Fibroblast of lung (primary cell): ENCODE measurements at regions not wholly inside any gene's neighbourhood (a gene's known extent, or its start where the extent isn't known, plus 50 kb on each side); places are given as distances from the start of the nearest gene placed in this dataset.

Experiments used
- DNase-seq, 2 donors: peaks; one replicate each; pipeline versions ENCODE4 v3.0.0 to v3.0.0-alpha.2; 2010; ENCODE audit warnings: low read depth in 2 of 2
- H2AFZ ChIP-seq: 2 replicates; pipeline ENCODE4 v1.5.1; 2012; ENCODE audit warnings: low read length, control low read depth, inconsistent platforms
- H3K27ac ChIP-seq: 2 replicates; pipeline ENCODE4 v1.5.1; 2011; ENCODE audit warnings: low read length, control low read depth; ENCODE audit not compliant: insufficient read depth
- H3K27me3 ChIP-seq: 2 replicates; pipeline ENCODE4 v1.5.1; 2011; ENCODE audit warnings: mild to moderate bottlenecking, low read length; ENCODE audit not compliant: control insufficient read depth, insufficient read depth
- H3K36me3 ChIP-seq: 2 replicates; pipeline ENCODE4 v1.5.1; 2011; ENCODE audit warnings: low read length; ENCODE audit not compliant: control insufficient read depth, insufficient read depth
- H3K4me1 ChIP-seq: 2 replicates; pipeline ENCODE4 v1.5.1; 2011; ENCODE audit warnings: low read length; ENCODE audit not compliant: control insufficient read depth, insufficient read depth; ENCODE audit errors: extremely low read depth
- H3K4me2 ChIP-seq: 2 replicates; pipeline ENCODE4 v1.5.1; 2011; ENCODE audit warnings: low read length, control low read depth; ENCODE audit not compliant: insufficient read depth; ENCODE audit errors: extremely low read depth
- H3K4me3 ChIP-seq, 4 experiments: fragments of 200-600 bp in 1 of 4; sonication (generic) in 1 of 4; replicated peaks in 1 of 4; 2 replicates each; pipeline ENCODE4 v1.5.1; 2011 to 2016; ENCODE audit warnings: low read length in 4 of 4, low read depth in 3 of 4, mild to moderate bottlenecking in 3 of 4, control low read depth in 2 of 4, inconsistent platforms in 1 of 4, mixed read lengths in 1 of 4; ENCODE audit not compliant: insufficient read depth in 1 of 4; ENCODE audit errors: control extremely low read depth in 1 of 4
- H3K79me2 ChIP-seq: 2 replicates; pipeline ENCODE4 v1.5.1; 2012; ENCODE audit warnings: mild to moderate bottlenecking, low read length, inconsistent platforms; ENCODE audit not compliant: control insufficient read depth, insufficient read depth
- H3K9ac ChIP-seq: 2 replicates; pipeline ENCODE4 v1.5.1; 2011; ENCODE audit warnings: mild to moderate bottlenecking, low read length, control low read depth; ENCODE audit not compliant: insufficient read depth
- H3K9me3 ChIP-seq: 2 replicates; pipeline ENCODE4 v1.5.1; 2012; ENCODE audit warnings: low read depth, low read length; ENCODE audit not compliant: control insufficient read depth, insufficient read depth
- H4K20me1 ChIP-seq: 2 replicates; pipeline ENCODE4 v1.5.1; 2011; ENCODE audit warnings: low read length; ENCODE audit not compliant: control insufficient read depth, insufficient read depth; ENCODE audit errors: extremely low read depth
- CTCF ChIP-seq, 2 donors: IDR thresholded peaks in 1 of 2; conservative IDR thresholded peaks in 1 of 2; 1 replicate in 1 of 2; 2 replicates in 1 of 2; pipeline ENCODE4 v1.5.1; 2011 to 2012; ENCODE audit warnings: low read length in 2 of 2, control low read depth in 1 of 2, inconsistent platforms in 1 of 2, low read depth in 1 of 2, mild to moderate bottlenecking in 1 of 2
- EZH2 ChIP-seq: IDR thresholded peaks from 2 replicates; pipeline ENCODE4 v1.5.1; 2012; ENCODE audit warnings: low read length, control low read depth, mild to moderate bottlenecking; ENCODE audit errors: missing control alignments

GRCh38 chr1:101465941-101466340 lies 229.1 kb downstream of the S1PR1 start:
- no peak for DNase-seq
- Histone ChIP-seq H3K4me1 (peaks cover 2% of the 10 kb centered on the region), H2AFZ (no peak overlapping the region), H3K9me3 (no peaks in the 10 kb centered on the region), H3K4me2 (no peak overlapping the region), H4K20me1 (no peaks in the 10 kb centered on the region), H3K36me3 (no peaks in the 10 kb centered on the region), H3K4me3 (no peak overlapping the region), H3K27ac (no peak overlapping the region), H3K79me2 (no peaks in the 10 kb centered on the region), H3K9ac (no peak overlapping the region), H3K27me3 (no peaks in the 10 kb centered on the region)
- TF ChIP-seq CTCF (conservative IDR thresholded peaks at IDR 0.05 in 1 of 2, IDR thresholded peaks at IDR 0.05 in 1 of 2; ENCODE audit: low read depth in 1 of 2, low read length in 2 of 2) (no peak), EZH2 (no peak)

GRCh38 chr1:101474039-101474665 lies 237.3 kb downstream of the S1PR1 start:
- no peaks in the 10 kb centered on the region for H3K9me3 ChIP-seq
- H3K4me3 ChIP-seq: no peak overlapping the region
- H3K27ac ChIP-seq: no peak overlapping the region
- H3K4me2 ChIP-seq: no peak overlapping the region
- H3K27me3 ChIP-seq: no peaks in the 10 kb centered on the region
- peak in 1 of 2 donors; percentile 14 for DNase-seq
- H2AFZ ChIP-seq: no peak overlapping the region
- peak; percentile 17 to 48 for TF ChIP-seq CTCF (conservative IDR thresholded peaks at IDR 0.05 in 1 of 2, IDR thresholded peaks at IDR 0.05 in 1 of 2; ENCODE audit: low read depth in 1 of 2, low read length in 2 of 2)
- TF ChIP-seq EZH2: no peak
- H3K79me2 ChIP-seq: no peaks in the 10 kb centered on the region
- no peak overlapping the region for H3K9ac ChIP-seq
- no peaks in the 10 kb centered on the region for H4K20me1 ChIP-seq
- H3K4me1 ChIP-seq: no peaks in the 10 kb centered on the region
- no peaks in the 10 kb centered on the region for H3K36me3 ChIP-seq

- Histone ChIP-seq H4K20me1 (no peaks in the 10 kb centered on the region), H3K27ac (no peak overlapping the region), H3K9ac (no peak overlapping the region), H2AFZ (no peak overlapping the region), H3K4me1 (no peaks in the 10 kb centered on the region), H3K4me3 (no peak overlapping the region), H3K4me2 (no peak overlapping the region), H3K27me3 (no peaks in the 10 kb centered on the region), H3K36me3 (no peaks in the 10 kb centered on the region), H3K79me2 (no peaks in the 10 kb centered on the region), H3K9me3 (no peaks in the 10 kb centered on the region)
- TF ChIP-seq CTCF (conservative IDR thresholded peaks at IDR 0.05 in 1 of 2, IDR thresholded peaks at IDR 0.05 in 1 of 2; ENCODE audit: low read depth in 1 of 2, low read length in 2 of 2) (no peak), EZH2 (no peak)
- no peak for DNase-seq
Observed at GRCh38 chr1:101476541-101476940, 239.7 kb downstream of the S1PR1 start.
